Stimulated activated naive CD4-positive, alpha-beta T cell treated with Interleukin-2 at 50 U/mL for 16 hours (primary cell): ENCODE measurements at regions not wholly inside any gene's neighbourhood (a gene's known extent, or its start where the extent isn't known, plus 50 kb on each side); places are given as distances from the start of the nearest gene placed in this dataset.
"Not testable (repeated sequence)": the region's sequence is repeated elsewhere in the genome, so short reads cannot be mapped to it uniquely, and the experiment has no call there.

Source experiments
- DNase-seq: peaks from one replicate; lab custom pipeline; 2025; lab: John Stamatoyannopoulos, UW

DNA sequence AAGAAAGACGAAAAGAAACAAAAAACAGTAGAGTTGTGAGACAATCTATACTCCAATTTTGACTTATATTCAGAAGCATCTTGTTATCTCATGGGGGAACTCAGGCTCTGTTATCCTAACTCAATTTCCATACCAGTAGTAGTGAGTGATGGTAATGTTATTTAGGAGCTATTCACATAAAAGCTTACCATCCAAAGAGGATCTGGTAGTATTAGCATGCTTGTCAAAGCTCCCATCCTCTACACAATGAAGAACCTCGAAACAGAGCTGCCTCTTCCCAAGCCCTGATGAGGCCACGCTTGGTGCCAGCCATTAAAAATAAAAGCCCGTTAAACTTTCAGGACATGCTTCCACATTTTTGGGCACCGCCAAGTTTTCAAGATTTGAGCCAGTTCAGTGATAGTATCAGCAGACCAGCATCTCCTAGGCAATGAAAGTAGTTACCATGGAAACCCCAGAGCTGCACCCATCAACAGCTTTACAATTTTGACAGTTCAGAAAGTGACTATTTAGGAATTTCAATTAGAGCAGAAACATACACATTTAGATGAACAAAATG lies 173.3 kb downstream of the CD83 start:
- DNase-seq = no peak

- DNase-seq = no peak
Measured at GRCh38 chr6:14291331-14291730, 173.8 kb downstream of the CD83 start.

DNA sequence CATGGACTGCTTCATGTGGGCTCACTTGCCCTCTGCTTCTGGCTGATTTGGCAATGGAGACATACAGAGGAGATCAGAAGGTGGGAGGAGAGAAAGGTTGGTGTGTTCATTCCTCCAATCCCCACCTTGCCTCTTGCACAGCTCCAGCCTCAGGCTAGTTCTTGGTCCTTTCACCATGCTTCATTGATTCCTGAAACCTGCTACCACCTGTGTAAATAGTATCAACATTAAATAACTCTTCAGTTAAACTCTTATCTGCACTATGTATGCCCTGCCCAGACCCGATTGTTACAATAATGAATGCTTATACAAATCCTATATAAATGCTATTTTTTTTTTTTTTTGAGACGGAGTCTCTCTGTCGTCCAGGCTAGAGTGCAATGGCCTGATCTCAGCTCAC lies 174.5 kb downstream of the CD83 start:
- no peak for DNase-seq

DNA sequence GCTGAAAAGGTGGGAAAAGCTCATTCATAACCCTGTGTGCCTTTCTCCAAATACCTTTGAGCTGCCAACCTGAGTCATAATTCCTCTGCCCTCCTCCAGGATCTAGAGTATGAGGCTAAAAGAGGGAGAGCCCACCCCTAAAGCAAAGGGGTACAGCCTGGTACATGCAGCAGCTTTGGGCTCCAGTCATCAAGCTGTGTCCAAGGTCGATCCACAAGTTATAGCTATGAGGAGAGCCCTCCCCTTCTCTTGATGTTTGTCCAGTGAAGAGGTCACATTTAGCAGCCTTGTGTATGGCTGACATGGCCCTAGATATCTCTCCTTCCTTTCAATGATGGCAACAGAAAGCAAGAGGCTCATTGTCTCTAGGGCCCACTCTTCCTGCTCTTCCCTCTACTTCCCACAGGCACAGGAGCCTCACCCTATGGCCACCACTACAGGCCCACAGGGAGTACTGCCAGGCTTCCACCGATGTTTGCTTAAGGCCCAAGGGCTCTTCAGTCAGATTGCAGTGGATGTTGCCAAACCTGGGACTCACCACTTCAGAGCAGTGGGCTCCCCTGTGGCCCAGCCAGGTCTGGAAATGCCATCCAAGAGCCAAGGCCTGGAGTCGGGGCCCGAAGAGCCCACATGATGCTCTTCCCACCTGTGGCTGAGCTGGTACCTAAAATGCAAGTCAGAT lies 176.8 kb downstream of the CD83 start:
- DNase-seq = no peak

- not testable (repeated sequence) for DNase-seq
Measured at GRCh38 chr6:14296698-14297097, 179.1 kb downstream of the CD83 start.

- not testable (repeated sequence) for DNase-seq
Measured at GRCh38 chr6:14297118-14297517, 179.5 kb downstream of the CD83 start.

- not testable (repeated sequence) for DNase-seq
Measured at GRCh38 chr6:14300189-14300588, 182.6 kb downstream of the CD83 start.

GRCh38 chr6:14300721-14301120 lies 183.1 kb downstream of the CD83 start:
- DNase-seq = not testable (repeated sequence)

GRCh38 chr6:14301477-14301876 lies 183.9 kb downstream of the CD83 start:
- DNase-seq = not testable (repeated sequence)

DNA sequence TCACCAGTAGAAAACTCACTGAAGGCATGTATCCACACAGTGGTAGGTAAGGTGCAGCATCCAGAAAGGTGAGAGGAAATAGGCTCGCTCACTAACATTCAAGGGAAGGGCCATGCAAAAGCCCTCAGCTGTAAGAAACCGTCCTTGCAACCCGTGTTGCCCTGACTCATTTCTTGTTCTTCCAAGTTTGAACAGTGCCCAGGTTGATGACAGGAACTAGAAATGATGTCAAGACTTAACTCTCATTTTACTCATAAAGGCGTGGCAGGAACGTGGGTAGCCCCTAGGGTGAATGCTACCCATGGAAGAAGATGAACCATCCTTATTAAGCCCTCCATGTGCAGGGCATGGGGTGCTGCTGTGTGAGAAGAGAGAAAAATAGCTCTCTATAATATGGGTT lies 187.6 kb downstream of the CD83 start:
- DNase-seq = no peak

DNA sequence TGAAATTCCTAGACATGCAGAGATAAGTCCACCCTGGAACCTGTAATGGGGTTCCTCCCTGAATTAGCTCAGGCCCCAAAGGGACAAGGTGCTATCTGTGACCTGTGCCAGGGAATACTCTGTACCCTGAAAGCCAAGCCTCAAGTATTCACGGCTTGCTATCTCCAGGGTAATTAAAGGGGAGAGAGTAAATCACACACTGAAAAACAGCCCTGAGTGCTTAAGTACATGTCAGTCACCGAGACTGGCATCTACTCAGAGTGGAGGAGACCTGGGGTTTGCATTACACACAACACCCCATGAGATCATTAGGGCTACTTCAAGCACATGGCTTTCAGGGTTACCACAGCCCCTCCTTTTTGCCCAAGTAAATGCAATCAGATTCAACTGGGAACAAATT lies 188.1 kb downstream of the CD83 start:
- no peak for DNase-seq

DNA sequence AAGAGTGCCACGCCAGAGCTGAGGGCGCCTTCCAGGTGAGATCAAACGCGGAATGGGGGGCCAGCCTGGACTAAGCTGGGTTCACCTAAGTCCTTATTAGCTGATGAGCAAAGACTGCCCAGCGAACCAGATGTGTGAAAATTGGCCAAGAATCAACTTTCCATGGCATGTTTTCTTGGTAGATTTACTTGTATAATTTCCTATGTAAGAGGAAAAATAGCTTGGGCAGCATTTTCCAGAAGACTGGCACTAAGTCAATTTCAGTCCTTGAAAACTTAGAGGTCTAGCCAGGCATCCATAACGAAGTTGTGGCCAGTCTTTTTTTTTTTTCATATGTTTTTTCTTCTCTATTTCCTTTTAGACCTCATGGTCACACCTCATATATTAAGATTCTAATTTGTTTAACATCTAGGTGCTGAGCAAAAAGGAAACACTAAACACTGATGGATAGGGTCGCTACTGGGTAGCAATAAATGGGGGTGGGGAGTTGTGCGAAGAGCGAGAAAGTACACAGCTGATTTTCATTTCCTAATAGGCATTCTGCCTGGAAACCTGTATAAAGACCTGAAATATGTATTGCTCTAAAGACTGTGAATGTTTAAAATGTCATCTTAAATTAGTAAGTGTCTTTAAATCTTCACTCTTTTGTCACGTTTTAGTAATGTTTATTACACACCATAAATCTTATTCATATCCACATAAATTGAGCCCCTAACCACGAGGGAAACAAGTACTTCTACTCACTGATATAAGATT lies 188.8 kb downstream of the CD83 start:
- DNase-seq = no peak

DNA sequence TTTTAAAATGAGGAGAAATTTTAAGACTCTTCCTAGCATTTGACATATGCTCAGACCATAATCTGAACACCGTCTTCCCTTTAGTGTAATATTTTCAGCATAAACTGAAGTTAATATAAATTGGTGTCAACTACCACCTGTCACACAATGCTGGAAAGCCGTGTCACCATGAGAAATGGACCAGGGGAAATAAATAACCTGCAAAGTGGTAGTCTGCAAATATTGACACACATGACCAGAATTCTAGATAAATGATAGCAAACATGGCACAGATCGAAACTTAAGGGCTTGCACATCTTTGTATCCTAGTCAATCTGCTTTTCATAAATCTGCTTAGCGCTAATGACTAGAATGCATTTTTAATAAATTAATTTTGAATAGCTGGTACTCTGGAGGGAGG lies 191.9 kb downstream of the CD83 start:
- no peak for DNase-seq

DNA sequence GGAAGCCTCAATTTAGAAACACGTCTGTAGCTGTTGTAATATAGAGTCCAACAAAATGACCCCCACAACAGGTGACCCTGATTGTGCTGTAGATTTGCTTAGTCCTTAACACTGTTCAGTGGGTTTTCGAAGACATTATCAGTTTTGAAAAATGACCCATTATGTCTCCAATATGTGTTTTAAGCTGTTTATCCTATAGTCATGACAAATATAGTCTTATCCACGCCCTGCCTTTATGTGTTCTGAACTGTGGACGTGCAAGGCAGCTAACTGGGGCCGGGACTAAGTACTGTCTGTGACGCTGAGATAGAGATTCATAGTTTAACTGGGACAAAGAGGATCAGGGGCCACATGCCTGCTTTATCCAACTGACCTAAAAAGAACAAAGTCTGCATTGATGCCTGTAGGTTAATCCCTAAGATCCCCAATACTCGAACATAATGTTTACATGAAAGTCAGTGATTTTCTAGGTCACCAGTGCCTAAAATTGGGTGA lies 192.4 kb downstream of the CD83 start:
- DNase-seq = no peak

- no peak for DNase-seq
Measured at GRCh38 chr6:14310960-14311359, 193.4 kb downstream of the CD83 start.

GRCh38 chr6:14312587-14312986 lies 195.0 kb downstream of the CD83 start:
- no peak for DNase-seq

DNA sequence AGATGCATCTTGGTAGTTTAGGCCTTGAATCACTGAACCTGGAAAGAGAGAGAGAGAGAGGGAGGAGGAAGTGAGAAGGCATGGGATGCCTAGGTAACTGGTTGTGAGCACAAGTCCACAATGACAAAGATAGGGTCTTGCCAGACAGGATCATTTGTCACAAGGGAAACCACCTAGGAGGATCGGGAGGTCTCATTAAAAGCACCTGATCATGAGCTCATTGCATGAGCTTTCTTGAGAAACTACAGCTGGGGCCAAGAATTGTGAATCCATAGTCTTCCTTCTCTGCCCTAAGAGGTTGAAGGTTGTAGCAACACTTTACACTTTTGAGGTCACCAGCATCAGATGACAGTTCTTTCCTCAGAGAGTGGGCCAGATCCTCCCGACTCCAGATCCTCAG lies 195.7 kb downstream of the CD83 start:
- no peak for DNase-seq

DNA sequence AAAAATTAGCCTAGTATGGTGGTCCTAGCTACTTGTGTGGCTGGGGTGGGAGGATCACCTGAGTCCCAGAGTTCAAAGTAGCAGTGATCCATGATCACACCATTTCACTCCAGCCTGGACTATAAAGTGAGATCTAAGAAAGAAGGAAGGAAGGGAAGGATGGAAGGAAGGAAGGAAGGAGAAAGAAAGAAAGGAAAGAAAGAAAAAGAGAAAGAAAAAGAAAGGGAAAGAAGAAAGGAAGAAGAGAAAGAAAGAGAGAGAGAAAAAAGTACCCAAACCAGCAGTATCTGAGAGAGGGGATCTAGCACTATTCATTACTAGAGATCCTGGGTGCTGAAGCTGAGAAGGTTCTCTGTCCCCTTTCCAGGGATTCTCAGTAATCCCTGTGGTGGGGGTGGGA lies 197.8 kb downstream of the CD83 start:
- DNase-seq = no peak

- no peak for DNase-seq
Measured at GRCh38 chr6:14316651-14317386, 199.2 kb downstream of the CD83 start.

DNA sequence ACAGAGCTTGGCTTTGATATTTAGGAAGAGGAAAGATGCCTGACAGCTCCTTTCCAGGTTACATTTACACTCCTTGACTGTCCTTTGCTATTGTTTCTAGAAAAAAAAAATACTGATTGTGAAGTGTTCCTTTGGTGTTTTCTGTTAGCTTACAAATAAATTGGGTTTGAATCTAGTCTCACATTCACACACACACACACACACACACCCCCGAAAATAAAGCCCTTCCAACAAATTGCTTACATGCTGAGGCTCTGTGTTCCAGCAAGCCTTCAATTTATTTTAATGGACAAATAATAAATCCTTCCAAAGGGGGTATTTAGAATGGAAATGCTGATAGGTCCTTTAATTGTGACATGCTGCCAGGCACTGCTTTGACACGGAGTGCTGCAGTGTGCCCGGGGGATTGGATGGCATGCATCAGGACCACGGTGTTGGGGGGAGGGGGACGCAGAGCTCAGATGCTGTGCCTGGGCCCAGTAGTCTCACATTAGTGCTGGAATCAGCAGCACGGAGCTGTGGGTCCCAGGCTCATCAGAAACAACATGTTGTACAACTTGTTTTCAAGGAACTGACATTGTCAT lies 199.9 kb downstream of the CD83 start:
- no peak for DNase-seq

DNA sequence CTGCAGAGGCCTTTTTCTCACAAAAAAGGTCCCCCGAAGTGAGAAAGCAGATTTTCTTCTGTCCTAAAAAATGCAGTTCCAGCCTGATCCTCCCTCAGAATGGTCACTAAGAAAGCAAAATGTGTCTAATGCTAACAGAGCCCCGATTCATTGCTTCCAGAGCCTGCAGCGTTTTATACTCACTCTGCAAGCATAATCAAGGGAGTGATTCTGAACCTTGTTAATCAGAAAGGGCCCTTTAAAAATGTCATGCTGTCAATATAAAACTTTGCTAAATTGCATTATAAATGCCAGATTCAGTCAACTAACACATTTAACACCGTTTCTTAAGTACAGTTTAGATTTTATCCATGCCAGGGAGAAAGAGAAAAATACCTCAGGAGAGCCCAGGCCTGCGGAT lies 202.8 kb downstream of the CD83 start:
- no peak for DNase-seq
